Neuronal stem cell (in vitro differentiated cells): ENCODE measurements at regions not wholly inside any gene's neighbourhood (a gene's known extent, or its start where the extent isn't known, plus 50 kb on each side); places are given as distances from the start of the nearest gene placed in this dataset.

Experiments used
- DNase-seq: peaks from one replicate; pipeline ENCODE4 v3.0.0-alpha.2; 2013; ENCODE audit warnings: low spot score
- H2AFZ ChIP-seq: one replicate; pipeline ENCODE4 v1.6.1; 2013; ENCODE audit warnings: mild to moderate bottlenecking, low read length, inconsistent platforms
- H2AK5ac ChIP-seq: 2 replicates; pipeline ENCODE4 v1.6.1; 2013; ENCODE audit warnings: low read depth, mild to moderate bottlenecking, inconsistent platforms, low read length, moderate library complexity, mixed read lengths
- H2BK120ac ChIP-seq: 2 replicates; pipeline ENCODE4 v1.6.1; 2013; ENCODE audit warnings: low read depth, mild to moderate bottlenecking, inconsistent platforms, low read length, moderate library complexity, mixed read lengths
- H2BK12ac ChIP-seq: one replicate; pipeline ENCODE4 v1.6.1; 2013; ENCODE audit warnings: low read length, inconsistent platforms
- H2BK15ac ChIP-seq: 2 replicates; pipeline ENCODE4 v1.6.1; 2013; ENCODE audit warnings: mild to moderate bottlenecking, low read length, inconsistent platforms, mixed read lengths
- H2BK5ac ChIP-seq: one replicate; pipeline ENCODE4 v1.6.1; 2013; ENCODE audit warnings: inconsistent platforms, mild to moderate bottlenecking, low read length, moderate library complexity
- H3K14ac ChIP-seq: one replicate; pipeline ENCODE4 v1.6.1; 2013; ENCODE audit warnings: low read length, inconsistent platforms
- H3K18ac ChIP-seq: 2 replicates; pipeline ENCODE4 v1.6.1; 2013; ENCODE audit warnings: low read length, inconsistent platforms
- H3K23ac ChIP-seq: 2 replicates; pipeline ENCODE4 v1.6.1; 2013; ENCODE audit warnings: low read depth, mild to moderate bottlenecking, mixed read lengths, low read length, inconsistent platforms; ENCODE audit not compliant: poor library complexity
- H3K27ac ChIP-seq: replicated peaks from 3 replicates; pipeline ENCODE4 v1.5.1; 2013; ENCODE audit warnings: low read length, inconsistent platforms
- H3K27me3 ChIP-seq, 3 experiments: 2 replicates each; pipeline ENCODE4 v1.6.1; 2013; ENCODE audit warnings: low read length in 3 of 3, mild to moderate bottlenecking in 2 of 3, inconsistent platforms in 1 of 3, low read depth in 1 of 3, mixed read lengths in 1 of 3, moderate library complexity in 1 of 3; ENCODE audit not compliant: control insufficient read depth in 3 of 3, insufficient read depth in 3 of 3
- H3K36me3 ChIP-seq, 2 donors: replicated peaks in 1 of 2; 2 replicates each; pipeline ENCODE4 v1.6.1; 2013; ENCODE audit warnings: low read length in 2 of 2; ENCODE audit not compliant: control insufficient read depth in 2 of 2, insufficient read depth in 2 of 2
- H3K4ac ChIP-seq: 2 replicates; pipeline ENCODE4 v1.6.1; 2013; ENCODE audit warnings: inconsistent platforms, mild to moderate bottlenecking, low read length, moderate library complexity
- H3K4me1 ChIP-seq, 2 donors: 1 replicate in 1 of 2; 2 replicates in 1 of 2; pipeline ENCODE4 v1.6.1; 2013; ENCODE audit warnings: low read length in 2 of 2, low read depth in 1 of 2; ENCODE audit not compliant: control insufficient read depth in 2 of 2, insufficient read depth in 1 of 2
- H3K4me2 ChIP-seq: one replicate; pipeline ENCODE4 v1.6.1; 2013; ENCODE audit warnings: mild to moderate bottlenecking, low read length, inconsistent platforms; ENCODE audit not compliant: insufficient read depth, poor library complexity, severe bottlenecking
- H3K4me3 ChIP-seq, 2 donors: 2 replicates each; pipeline ENCODE4 v1.5.1; 2013; ENCODE audit warnings: low read length in 2 of 2, mild to moderate bottlenecking in 2 of 2, inconsistent platforms in 1 of 2, moderate library complexity in 1 of 2
- H3K79me1 ChIP-seq: one replicate; pipeline ENCODE4 v1.6.1; 2013; ENCODE audit warnings: low read depth, mild to moderate bottlenecking, inconsistent platforms, low read length, moderate library complexity
- H3K9ac ChIP-seq: one replicate; pipeline ENCODE4 v1.6.1; 2013; ENCODE audit warnings: mild to moderate bottlenecking, low read depth, low read length, inconsistent platforms; ENCODE audit not compliant: poor library complexity
- H3K9me3 ChIP-seq, 2 donors: replicated peaks in 1 of 2; 2 replicates each; pipeline versions ENCODE3 to v1.6.1; 2013; ENCODE audit warnings: low read length in 2 of 2, mild to moderate bottlenecking in 2 of 2, inconsistent platforms in 1 of 2, low read depth in 1 of 2, mixed read lengths in 1 of 2, moderate library complexity in 1 of 2; ENCODE audit not compliant: control insufficient read depth in 2 of 2, insufficient read depth in 1 of 2
- H4K8ac ChIP-seq: one replicate; pipeline ENCODE4 v1.6.1; 2013; ENCODE audit warnings: low read depth, mild to moderate bottlenecking, inconsistent platforms, low read length, moderate library complexity
- H4K91ac ChIP-seq: one replicate; pipeline ENCODE4 v1.6.1; 2013; ENCODE audit warnings: low read length, low read depth, mild to moderate bottlenecking, inconsistent platforms; ENCODE audit not compliant: poor library complexity
- WGBS, 2 donors: extraction: QIAGEN DNeasy Blood & Tissue Kit; methylation state at CpG; one replicate each; pipeline ENCODE4 v1.1.7; 2013; ENCODE audit warnings: missing lambda C conversion rate in 2 of 2, mixed read lengths in 1 of 2; ENCODE audit not compliant: insufficient read length in 2 of 2, insufficient replicate concordance in 1 of 2; ENCODE audit errors: extremely low coverage in 2 of 2; 5-methylcytosine and 5-hydroxymethylcytosine counted together

GRCh38 chr4:170270628-170271027 lies 180.9 kb upstream of the AADAT start:
- H3K79me1 ChIP-seq = no peaks in the 10 kb centered on the region
- no peak overlapping the region for H3K18ac ChIP-seq
- H2BK12ac ChIP-seq = no peak overlapping the region
- no peak overlapping the region for H2BK120ac ChIP-seq
- H3K4ac ChIP-seq = no peak overlapping the region
- no peaks in the 10 kb centered on the region for H3K36me3 ChIP-seq
- no CpG with 5 or more reads among the region's 2 CpGs for WGBS, 2 donors
- H3K27me3 ChIP-seq = no peaks in the 10 kb centered on the region
- H2AK5ac ChIP-seq = no peak overlapping the region
- H2AFZ ChIP-seq = no peak overlapping the region
- H4K91ac ChIP-seq = no peak overlapping the region
- no peak overlapping the region for H3K14ac ChIP-seq
- no peak overlapping the region for H3K4me2 ChIP-seq
- H3K4me1 ChIP-seq = no peaks in the 10 kb centered on the region
- H3K9ac ChIP-seq = no peak overlapping the region
- H3K27ac ChIP-seq = no peak overlapping the region
- no peak overlapping the region for H3K4me3 ChIP-seq
- H3K9me3 ChIP-seq = no peaks in the 10 kb centered on the region
- H3K23ac ChIP-seq = no peak overlapping the region
- no peak for DNase-seq
- no peak overlapping the region for H2BK5ac ChIP-seq
- H2BK15ac ChIP-seq = no peak overlapping the region
- no peak overlapping the region for H4K8ac ChIP-seq

- Histone ChIP-seq H3K4ac (no peak overlapping the region), H3K23ac (no peak overlapping the region)
Observed at GRCh38 chr4:170269950-170270349, 180.2 kb upstream of the AADAT start.

GRCh38 chr4:170259631-170260153 lies 169.9 kb upstream of the AADAT start:
- no peak overlapping the region for H2BK12ac ChIP-seq
- no CpG with 5 or more reads among the region's 6 CpGs for WGBS, 2 donors
- no peak overlapping the region for H2BK120ac ChIP-seq

More at GRCh38 chr4:170269950-170270349, 180.2 kb upstream of the AADAT start:
- Histone ChIP-seq H2BK12ac (no peak overlapping the region), H3K4me3 (no peak overlapping the region), H2AFZ (no peak overlapping the region), H3K27me3 (no peaks in the 10 kb centered on the region), H3K18ac (no peak overlapping the region), H4K91ac (no peak overlapping the region), H2BK5ac (no peak overlapping the region), H4K8ac (no peak overlapping the region), H2AK5ac (no peak overlapping the region), H3K14ac (no peak overlapping the region), H2BK15ac (no peak overlapping the region), H3K9me3 (no peaks in the 10 kb centered on the region), H3K27ac (no peak overlapping the region), H3K9ac (no peak overlapping the region), H3K36me3 (no peaks in the 10 kb centered on the region), H3K4me2 (no peak overlapping the region), H2BK120ac (no peak overlapping the region), H3K4me1 (no peaks in the 10 kb centered on the region), H3K79me1 (no peaks in the 10 kb centered on the region)
- no CpG with 5 or more reads among the region's 2 CpGs for WGBS, 2 donors
- DNase-seq = no peak

GRCh38 chr4:170256807-170257206 lies 167.1 kb upstream of the AADAT start:
- Histone ChIP-seq H3K9ac (no peak overlapping the region), H3K18ac (no peak overlapping the region), H3K4ac (no peak overlapping the region), H3K36me3 (no peaks in the 10 kb centered on the region), H2BK15ac (no peak overlapping the region), H2AK5ac (no peak overlapping the region), H2BK120ac (no peak overlapping the region), H3K4me2 (no peak overlapping the region), H2BK5ac (no peak overlapping the region), H2AFZ (no peak overlapping the region), H4K8ac (no peak overlapping the region), H3K14ac (no peak overlapping the region), H3K23ac (no peak overlapping the region), H3K27me3 (no peaks in the 10 kb centered on the region), H4K91ac (no peak overlapping the region), H3K4me3 (no peak overlapping the region), H2BK12ac (no peak overlapping the region), H3K27ac (no peak overlapping the region), H3K9me3 (no peaks in the 10 kb centered on the region), H3K79me1 (no peaks in the 10 kb centered on the region), H3K4me1 (no peaks in the 10 kb centered on the region)
- DNase-seq = no peak

More at GRCh38 chr4:170259631-170260153, 169.9 kb upstream of the AADAT start:
- Histone ChIP-seq H3K27me3 (no peaks in the 10 kb centered on the region), H3K27ac (no peak overlapping the region), H2BK5ac (no peak overlapping the region), H3K4me1 (no peaks in the 10 kb centered on the region), H3K14ac (no peak overlapping the region), H3K23ac (no peak overlapping the region), H3K4me3 (no peak overlapping the region), H3K9me3 (no peaks in the 10 kb centered on the region), H3K36me3 (no peaks in the 10 kb centered on the region), H3K79me1 (no peaks in the 10 kb centered on the region), H3K4me2 (no peak overlapping the region), H2AK5ac (no peak overlapping the region), H3K18ac (no peak overlapping the region), H3K4ac (no peak overlapping the region), H4K8ac (no peak overlapping the region), H2BK15ac (no peak overlapping the region), H2AFZ (no peak overlapping the region), H3K9ac (no peak overlapping the region), H4K91ac (no peak overlapping the region)
- peak; percentile 98 for DNase-seq
